ENCODE measurements at regions not wholly inside any gene's neighbourhood (a gene's known extent, or its start where the extent isn't known, plus 50 kb on each side); places are given as distances from the start of the nearest gene placed in this dataset.

DNA sequence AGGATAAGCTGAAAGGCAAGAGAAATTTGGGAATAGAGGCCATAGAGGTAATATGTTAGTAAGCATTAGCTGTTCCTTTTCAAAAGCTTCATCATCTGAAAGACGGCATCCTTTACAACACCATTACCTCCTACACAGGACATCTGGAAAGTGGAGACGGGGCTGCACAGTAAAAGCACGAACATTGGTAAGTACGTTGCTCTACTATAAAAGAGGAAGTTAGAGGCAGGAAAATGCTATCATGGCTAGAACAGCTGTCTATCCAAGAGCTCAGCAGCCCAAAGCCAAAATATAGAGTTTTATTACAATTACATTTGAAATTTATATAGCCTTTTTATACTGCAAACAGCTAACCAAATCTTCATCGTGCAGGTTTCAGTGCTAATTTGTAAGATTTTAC is 172.3 kb upstream of the GRIP1 start:
- TF ChIP-seq, protein P1, sequence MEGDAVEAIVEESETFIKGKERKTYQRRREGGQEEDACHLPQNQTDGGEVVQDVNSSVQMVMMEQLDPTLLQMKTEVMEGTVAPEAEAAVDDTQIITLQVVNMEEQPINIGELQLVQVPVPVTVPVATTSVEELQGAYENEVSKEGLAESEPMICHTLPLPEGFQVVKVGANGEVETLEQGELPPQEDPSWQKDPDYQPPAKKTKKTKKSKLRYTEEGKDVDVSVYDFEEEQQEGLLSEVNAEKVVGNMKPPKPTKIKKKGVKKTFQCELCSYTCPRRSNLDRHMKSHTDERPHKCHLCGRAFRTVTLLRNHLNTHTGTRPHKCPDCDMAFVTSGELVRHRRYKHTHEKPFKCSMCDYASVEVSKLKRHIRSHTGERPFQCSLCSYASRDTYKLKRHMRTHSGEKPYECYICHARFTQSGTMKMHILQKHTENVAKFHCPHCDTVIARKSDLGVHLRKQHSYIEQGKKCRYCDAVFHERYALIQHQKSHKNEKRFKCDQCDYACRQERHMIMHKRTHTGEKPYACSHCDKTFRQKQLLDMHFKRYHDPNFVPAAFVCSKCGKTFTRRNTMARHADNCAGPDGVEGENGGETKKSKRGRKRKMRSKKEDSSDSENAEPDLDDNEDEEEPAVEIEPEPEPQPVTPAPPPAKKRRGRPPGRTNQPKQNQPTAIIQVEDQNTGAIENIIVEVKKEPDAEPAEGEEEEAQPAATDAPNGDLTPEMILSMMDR (conservative IDR thresholded peaks at IDR 0.05) = no peak
- no peak for TF ChIP-seq ZFX (IDR thresholded peaks at IDR 0.05)
- H3K27ac ChIP-seq = no peak overlapping the region

DNA sequence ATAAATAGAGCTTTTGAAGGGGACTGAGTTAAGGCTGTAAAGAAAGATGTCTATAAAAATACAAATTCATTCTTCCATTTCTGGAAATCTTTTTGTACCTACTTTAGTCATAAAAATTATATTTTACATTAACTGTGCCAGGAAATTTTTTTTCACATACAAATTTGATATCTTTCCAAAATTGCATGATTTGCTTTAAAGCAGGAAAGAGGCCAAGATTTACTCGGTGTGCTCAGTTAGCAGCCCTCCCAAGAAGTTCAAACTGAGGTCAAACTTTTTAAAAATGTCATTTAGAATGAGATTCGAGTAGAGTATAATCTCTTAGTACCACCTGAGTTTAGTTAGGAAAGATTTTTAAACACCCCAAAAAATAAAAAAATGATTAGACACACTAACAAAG is 173.2 kb upstream of the GRIP1 start:
- no peak overlapping the region for H3K27ac ChIP-seq
- TF ChIP-seq, protein P1 (conservative IDR thresholded peaks at IDR 0.05) = no peak
- no peak for TF ChIP-seq ZFX (IDR thresholded peaks at IDR 0.05)

DNA sequence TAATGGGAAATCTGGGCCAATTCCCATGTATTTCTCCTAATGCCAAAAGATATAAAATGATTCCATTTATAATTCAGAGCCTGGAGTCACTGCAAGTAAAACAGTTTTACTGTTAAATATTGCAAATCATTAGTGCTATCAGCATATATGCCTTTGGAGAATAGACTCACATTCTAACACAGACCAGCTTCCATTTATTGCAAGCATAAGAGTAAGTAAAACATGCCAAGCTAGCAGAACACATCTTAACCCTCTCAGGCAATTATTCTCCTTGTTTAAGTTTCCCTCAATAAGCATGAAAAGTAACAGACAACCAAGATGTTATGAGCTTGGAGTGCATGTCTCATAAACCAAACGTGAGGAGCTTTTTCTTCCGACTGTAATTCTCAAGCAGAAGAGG is 173.9 kb upstream of the GRIP1 start:
- TF ChIP-seq, protein P1 (conservative IDR thresholded peaks at IDR 0.05) = no peak
- no peak for TF ChIP-seq ZFX (IDR thresholded peaks at IDR 0.05)

DNA sequence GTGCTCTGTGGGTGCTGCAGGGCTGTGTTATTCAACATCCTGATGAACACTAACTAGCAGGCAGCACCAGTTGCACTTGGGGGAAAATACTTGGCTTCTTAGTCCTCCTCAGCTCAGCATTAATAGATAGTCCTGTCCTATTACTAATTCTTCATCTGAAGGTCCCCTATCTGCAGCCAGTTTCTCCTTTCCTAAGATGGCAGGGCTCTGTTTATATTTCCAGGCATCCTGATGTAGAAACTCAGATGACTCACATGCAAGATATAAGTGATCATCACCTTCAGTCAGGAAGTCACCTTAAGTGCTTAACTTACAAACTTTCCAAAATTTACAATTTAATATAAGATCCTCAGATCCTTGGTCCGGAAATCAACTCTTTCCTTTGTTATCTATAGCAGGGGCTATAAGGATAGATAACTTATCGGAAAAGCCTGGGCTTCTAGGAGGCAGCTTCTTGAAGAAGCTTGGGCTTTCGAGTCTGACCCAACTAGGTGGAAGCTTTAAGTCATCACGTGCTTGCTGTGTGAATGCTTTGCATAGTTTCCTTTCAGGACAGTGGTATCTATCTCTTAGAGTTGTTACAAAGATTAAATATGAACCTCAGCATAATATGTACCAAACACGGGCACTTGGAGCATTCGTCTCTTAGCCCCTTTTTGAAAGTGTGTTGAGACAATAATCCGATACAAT is 181.0 kb upstream of the GRIP1 start:
- no peak overlapping the region for H3K27ac ChIP-seq
- TF ChIP-seq, protein P1 (conservative IDR thresholded peaks at IDR 0.05) = no peak
- TF ChIP-seq ZFX (IDR thresholded peaks at IDR 0.05) = no peak

More for the DNA sequence above, 173.9 kb upstream of the GRIP1 start:
- H3K27ac ChIP-seq = no peak overlapping the region

DNA sequence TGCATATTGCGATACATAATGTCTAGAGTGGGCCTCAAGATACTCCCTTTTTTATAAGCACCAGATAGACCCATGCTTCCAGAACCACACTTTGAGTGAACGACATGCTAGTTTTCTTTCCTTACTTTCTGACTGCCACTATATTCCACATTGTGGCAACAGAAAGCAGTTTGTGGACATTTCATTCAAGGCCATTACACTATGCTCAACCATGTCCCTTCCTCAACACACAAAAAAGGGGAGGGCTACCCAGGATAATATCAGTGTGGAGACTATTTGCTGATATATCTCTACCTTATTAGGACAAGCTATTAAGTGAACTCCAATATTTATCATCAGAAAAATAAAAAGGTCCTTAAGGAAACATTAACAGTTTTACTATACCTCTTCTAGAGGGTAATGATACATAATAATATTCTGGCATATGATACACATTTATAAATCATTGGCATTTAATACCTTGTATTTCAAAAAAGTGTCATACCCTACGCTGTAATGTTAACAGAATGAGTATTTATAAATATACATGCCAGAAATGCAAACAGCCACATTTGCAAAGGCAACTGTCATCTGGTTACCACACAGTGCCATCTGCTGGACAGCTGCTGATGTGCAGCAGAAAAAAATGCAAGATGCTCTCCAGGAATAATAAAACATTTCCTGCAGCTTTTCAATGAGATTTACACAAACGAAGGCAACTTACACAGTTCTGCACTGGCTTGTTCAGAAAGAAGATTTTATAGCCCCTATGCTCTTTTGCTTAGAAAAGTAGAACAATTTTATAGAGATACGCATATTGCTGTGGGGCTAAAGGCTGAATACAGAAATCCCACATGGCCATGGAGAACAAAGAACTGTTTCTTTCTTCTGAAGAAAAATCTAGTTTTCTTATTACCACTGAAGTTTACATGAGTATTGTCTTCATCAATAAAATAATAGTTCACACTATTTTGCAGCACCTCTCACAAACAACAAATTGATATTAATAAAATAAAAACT is 182.2 kb upstream of the GRIP1 start:
- TF ChIP-seq ZFX (IDR thresholded peaks at IDR 0.05) = no peak
- TF ChIP-seq, protein P1 (conservative IDR thresholded peaks at IDR 0.05) = peak; percentile 94
- H3K27ac ChIP-seq = no peak overlapping the region

DNA sequence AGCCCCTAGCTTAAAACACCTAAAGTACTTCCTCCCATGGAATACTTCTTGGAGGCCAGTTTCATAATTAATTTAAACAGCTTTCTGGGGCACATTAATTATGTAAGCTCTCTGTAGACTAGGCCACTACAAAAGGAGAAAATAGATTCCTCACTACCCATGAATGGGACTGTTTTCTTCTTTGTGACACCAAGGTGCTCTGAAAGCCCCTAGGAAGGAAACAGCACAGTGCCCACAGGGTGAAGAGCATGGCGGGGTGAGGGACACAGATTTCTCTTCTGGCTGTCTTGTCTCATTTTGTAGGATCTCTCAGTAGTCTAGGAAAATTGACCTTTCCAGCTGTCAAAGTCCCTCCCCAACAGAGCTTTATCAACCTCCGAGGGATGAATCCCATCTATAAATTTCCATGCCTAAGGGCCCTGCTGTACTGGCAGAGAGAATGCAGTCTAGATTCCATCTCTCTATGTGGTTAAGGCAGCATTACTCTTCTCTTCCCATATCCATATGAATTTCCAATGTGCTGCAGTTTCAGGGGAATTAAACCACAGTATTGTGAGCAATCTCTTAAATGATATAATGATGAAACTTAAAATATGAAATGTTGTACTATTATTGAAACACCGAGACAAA is 183.6 kb upstream of the GRIP1 start:
- no peak overlapping the region for H3K27ac ChIP-seq
- TF ChIP-seq, protein P1 (conservative IDR thresholded peaks at IDR 0.05) = no peak
- no peak for TF ChIP-seq ZFX (IDR thresholded peaks at IDR 0.05)
